ENCODE measurements at regions not wholly inside any gene's neighbourhood (a gene's known extent, or its start where the extent isn't known, plus 50 kb on each side); places are given as distances from the start of the nearest gene placed in this dataset.
A peak's percentile ranks its signal among the peaks of the same experiment; 100 is the strongest.

- Histone ChIP-seq H3K4me1 (peaks cover 22% of the 10 kb centered on the region), H3K4me3 (no peak overlapping the region), H3K9me3 (replicated peaks) (no peaks in the 10 kb centered on the region), H3K27me3 (ENCODE audit: low read depth) (no peaks in the 10 kb centered on the region), H3K36me3 (no peaks in the 10 kb centered on the region), H3K27ac (replicated peaks) (peak overlapping the region; percentile 83)
- TF ChIP-seq, protein P1, sequence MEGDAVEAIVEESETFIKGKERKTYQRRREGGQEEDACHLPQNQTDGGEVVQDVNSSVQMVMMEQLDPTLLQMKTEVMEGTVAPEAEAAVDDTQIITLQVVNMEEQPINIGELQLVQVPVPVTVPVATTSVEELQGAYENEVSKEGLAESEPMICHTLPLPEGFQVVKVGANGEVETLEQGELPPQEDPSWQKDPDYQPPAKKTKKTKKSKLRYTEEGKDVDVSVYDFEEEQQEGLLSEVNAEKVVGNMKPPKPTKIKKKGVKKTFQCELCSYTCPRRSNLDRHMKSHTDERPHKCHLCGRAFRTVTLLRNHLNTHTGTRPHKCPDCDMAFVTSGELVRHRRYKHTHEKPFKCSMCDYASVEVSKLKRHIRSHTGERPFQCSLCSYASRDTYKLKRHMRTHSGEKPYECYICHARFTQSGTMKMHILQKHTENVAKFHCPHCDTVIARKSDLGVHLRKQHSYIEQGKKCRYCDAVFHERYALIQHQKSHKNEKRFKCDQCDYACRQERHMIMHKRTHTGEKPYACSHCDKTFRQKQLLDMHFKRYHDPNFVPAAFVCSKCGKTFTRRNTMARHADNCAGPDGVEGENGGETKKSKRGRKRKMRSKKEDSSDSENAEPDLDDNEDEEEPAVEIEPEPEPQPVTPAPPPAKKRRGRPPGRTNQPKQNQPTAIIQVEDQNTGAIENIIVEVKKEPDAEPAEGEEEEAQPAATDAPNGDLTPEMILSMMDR (IDR thresholded peaks at IDR 0.05; ENCODE audit: borderline replicate concordance) = no peak
- intact Hi-C loops (cut with micrococcal nuclease) = no loop called here
- no peak for DNase-seq
Observed at GRCh38 chr6:7042654-7043545, 64.9 kb upstream of the RREB1 start.

DNA sequence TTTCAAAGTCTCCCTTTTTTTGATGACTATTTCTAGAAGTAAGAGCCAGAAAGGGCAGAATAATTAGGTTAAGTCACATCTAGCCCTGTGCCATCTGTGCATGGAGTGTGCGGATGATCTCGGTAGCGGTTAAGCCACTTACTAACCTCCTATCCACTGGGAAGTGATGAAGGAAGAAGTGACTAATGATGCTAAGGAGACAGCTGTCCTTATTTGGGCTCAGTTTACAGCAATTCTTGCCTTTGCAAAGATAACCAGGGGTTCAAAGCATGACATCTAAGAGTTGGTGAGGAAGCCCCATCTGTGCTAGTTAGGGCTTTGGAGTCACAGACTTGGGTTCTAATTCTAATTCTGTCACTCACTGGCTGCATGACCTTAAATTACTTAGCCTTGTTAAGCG lies 62.4 kb upstream of the RREB1 start:
- intact Hi-C loops (cut with micrococcal nuclease) = no loop called here
- no peak overlapping the region for H3K4me3 ChIP-seq
- H3K27me3 ChIP-seq (ENCODE audit: low read depth) = no peaks in the 10 kb centered on the region
- no peaks in the 10 kb centered on the region for H3K36me3 ChIP-seq
- no peak overlapping the region for H3K27ac ChIP-seq (replicated peaks)
- H3K4me1 ChIP-seq = peaks cover 22% of the 10 kb centered on the region
- TF ChIP-seq, protein P1 (IDR thresholded peaks at IDR 0.05; ENCODE audit: borderline replicate concordance) = no peak
- H3K9me3 ChIP-seq (replicated peaks) = no peaks in the 10 kb centered on the region
- no peak for DNase-seq

DNA sequence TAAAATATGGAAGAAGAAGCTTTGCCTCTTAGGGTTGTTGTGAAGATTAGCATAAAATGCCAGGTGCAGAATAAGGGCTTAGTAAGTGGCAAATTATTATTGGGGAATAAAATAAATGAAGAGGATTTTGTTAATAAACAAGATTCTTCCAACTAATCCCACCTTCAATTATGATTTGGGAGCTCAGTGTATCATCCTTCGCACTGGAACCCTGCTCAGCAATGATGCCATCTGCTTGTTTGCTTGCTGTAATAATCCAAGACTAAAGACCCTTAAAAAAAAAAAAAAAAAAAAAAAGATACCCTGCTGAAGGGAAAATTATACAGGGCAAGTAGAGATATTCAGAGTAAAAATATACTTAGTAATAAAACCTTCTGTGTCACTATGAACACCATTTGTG lies 62.0 kb upstream of the RREB1 start:
- Histone ChIP-seq H3K36me3 (no peaks in the 10 kb centered on the region), H3K27ac (replicated peaks) (no peak overlapping the region), H3K4me1 (peaks cover 22% of the 10 kb centered on the region), H3K27me3 (ENCODE audit: low read depth) (no peaks in the 10 kb centered on the region), H3K4me3 (no peak overlapping the region), H3K9me3 (replicated peaks) (no peaks in the 10 kb centered on the region)
- TF ChIP-seq, protein P1 (IDR thresholded peaks at IDR 0.05; ENCODE audit: borderline replicate concordance) = no peak
- intact Hi-C loops (cut with micrococcal nuclease) = no loop called here
- DNase-seq = no peak

DNA sequence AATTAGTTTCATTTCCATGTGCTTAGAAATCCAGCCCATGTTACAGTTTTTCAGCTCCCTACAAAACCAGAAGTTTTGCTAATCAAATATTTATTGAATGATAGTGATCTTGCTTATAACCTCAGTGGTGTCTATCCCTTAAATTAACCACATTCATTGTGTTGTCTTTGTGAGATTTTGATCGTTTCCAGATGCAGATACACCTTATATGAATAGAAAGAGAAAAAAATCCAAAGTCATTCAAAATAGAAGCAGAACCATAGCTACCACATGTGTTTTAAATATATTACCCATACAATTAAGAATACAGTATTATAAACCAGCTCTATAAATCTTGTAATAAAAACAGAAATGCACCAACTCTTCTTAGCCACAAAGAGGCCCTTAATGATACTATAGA lies 60.6 kb upstream of the RREB1 start:
- no peak overlapping the region for H3K4me3 ChIP-seq
- intact Hi-C loops (cut with micrococcal nuclease) = no loop called here
- peaks cover 32% of the 10 kb centered on the region for H3K4me1 ChIP-seq
- H3K27me3 ChIP-seq (ENCODE audit: low read depth) = no peaks in the 10 kb centered on the region
- TF ChIP-seq, protein P1 (IDR thresholded peaks at IDR 0.05; ENCODE audit: borderline replicate concordance) = no peak
- no peaks in the 10 kb centered on the region for H3K9me3 ChIP-seq (replicated peaks)
- no peak overlapping the region for H3K27ac ChIP-seq (replicated peaks)
- no peak for DNase-seq
- no peaks in the 10 kb centered on the region for H3K36me3 ChIP-seq

GRCh38 chr6:7047966-7048365 lies 59.8 kb upstream of the RREB1 start:
- Histone ChIP-seq H3K27me3 (ENCODE audit: low read depth) (no peaks in the 10 kb centered on the region), H3K27ac (replicated peaks) (peak overlapping the region; percentile 14), H3K9me3 (replicated peaks) (no peaks in the 10 kb centered on the region), H3K36me3 (no peaks in the 10 kb centered on the region), H3K4me3 (no peak overlapping the region), H3K4me1 (peaks cover 31% of the 10 kb centered on the region)
- intact Hi-C loops (cut with micrococcal nuclease) = no loop called here
- no peak for DNase-seq
- TF ChIP-seq, protein P1 (IDR thresholded peaks at IDR 0.05; ENCODE audit: borderline replicate concordance) = no peak

Data from left ventricle myocardium inferior (tissue), 1 donor.